IMR-90 (cell line): ENCODE measurements at regions not wholly inside any gene's neighbourhood (a gene's known extent, or its start where the extent isn't known, plus 50 kb on each side); places are given as distances from the start of the nearest gene placed in this dataset.

Source experiments
- ATAC-seq: fragments of 200-7000 bp; cut with Tn5 transposase; 2 replicates; pipeline ENCODE4 v1.9.1; 2020; ENCODE audit warnings: low read depth, mild to moderate bottlenecking, moderate library complexity
- BruUV-seq: library from RNA; stranded (reverse); fragments of 400-500 nt; replicated peaks from 2 replicates; lab custom pipeline; 2021; lab: Mats Ljungman, UMichigan
- CTCF ChIA-PET: fragments of 300-600 bp; formaldehyde crosslinking; extraction: SDS; loops from one replicate; lab custom pipeline; 2021; ENCODE audit warnings: antibody characterized with exemption; lab: Yijun Ruan, JAX
- POLR2A ChIA-PET: fragments of 300-600 bp; sonication (Branson Sonifier 250); formaldehyde crosslinking; loops from one replicate; lab custom pipeline; 2022; ENCODE audit warnings: antibody characterized with exemption; ENCODE audit not compliant: unreplicated experiment; lab: Charles Lee
- DNase-seq: peaks from one replicate; pipeline ENCODE4 v3.0.0; 2013
- H2AFZ ChIP-seq: replicated peaks from 2 replicates; pipeline ENCODE3; 2013; ENCODE audit warnings: low read length, mild to moderate bottlenecking; ENCODE audit not compliant: poor library complexity
- H2AK5ac ChIP-seq: 2 replicates; pipeline ENCODE4 v1.6.1; 2013; ENCODE audit warnings: low read depth, low read length, inconsistent platforms
- H2AK9ac ChIP-seq: replicated peaks from 2 replicates; pipeline ENCODE3; 2013; ENCODE audit warnings: mild to moderate bottlenecking, low read depth, low read length, moderate library complexity; ENCODE audit not compliant: poor library complexity
- H2BK120ac ChIP-seq: 2 replicates; pipeline ENCODE4 v1.6.1; 2013; ENCODE audit warnings: low read depth, low read length, inconsistent platforms
- H2BK15ac ChIP-seq: 3 replicates; pipeline ENCODE4 v1.6.1; 2013; ENCODE audit warnings: low read depth, low read length, inconsistent platforms
- H2BK20ac ChIP-seq: 2 replicates; pipeline ENCODE4 v1.6.1; 2013; ENCODE audit warnings: low read depth, mild to moderate bottlenecking, inconsistent platforms, low read length, moderate library complexity
- H2BK5ac ChIP-seq: 2 replicates; pipeline ENCODE4 v1.6.1; 2013; ENCODE audit warnings: mild to moderate bottlenecking, low read depth, low read length, inconsistent platforms; ENCODE audit not compliant: poor library complexity, severe bottlenecking
- H3K14ac ChIP-seq: replicated peaks from 2 replicates; pipeline ENCODE4 v1.6.1; 2013; ENCODE audit warnings: low read depth, low read length, inconsistent platforms
- H3K18ac ChIP-seq: 2 replicates; pipeline ENCODE4 v1.6.1; 2013; ENCODE audit warnings: low read depth, low read length, control low read depth
- H3K23ac ChIP-seq: 2 replicates; pipeline ENCODE4 v1.6.1; 2013; ENCODE audit warnings: low read depth, low read length, inconsistent platforms
- H3K27ac ChIP-seq: 2 replicates; pipeline ENCODE4 v1.5.1; 2013; ENCODE audit warnings: mild to moderate bottlenecking, control low read depth, low read length; ENCODE audit not compliant: insufficient read depth
- H3K27me3 ChIP-seq: 2 replicates; pipeline ENCODE4 v1.6.1; 2013; ENCODE audit warnings: low read length; ENCODE audit not compliant: control insufficient read depth, insufficient read depth
- H3K36me3 ChIP-seq: 2 replicates; pipeline ENCODE4 v1.6.1; 2013; ENCODE audit warnings: low read length, mixed read lengths; ENCODE audit not compliant: control insufficient read depth, insufficient read depth
- H3K4ac ChIP-seq: 2 replicates; pipeline ENCODE4 v1.6.1; 2013; ENCODE audit warnings: low read depth, low read length, inconsistent platforms
- H3K4me1 ChIP-seq: 2 replicates; pipeline ENCODE4 v1.6.1; 2013; ENCODE audit warnings: low read length, mixed read lengths; ENCODE audit not compliant: control insufficient read depth, insufficient read depth
- H3K4me2 ChIP-seq: 2 replicates; pipeline ENCODE4 v1.6.1; 2013; ENCODE audit warnings: low read depth, mild to moderate bottlenecking, control low read depth, low read length, moderate library complexity
- H3K4me3 ChIP-seq: 2 replicates; pipeline ENCODE4 v1.5.1; 2013; ENCODE audit warnings: low read depth, mild to moderate bottlenecking, control low read depth, low read length, moderate library complexity; ENCODE audit not compliant: insufficient read depth
- H3K56ac ChIP-seq: 2 replicates; pipeline ENCODE4 v1.6.1; 2013; ENCODE audit warnings: low read length, inconsistent platforms; ENCODE audit not compliant: insufficient read depth; ENCODE audit errors: extremely low read depth
- H3K79me1 ChIP-seq, 2 experiments: 2 replicates each; pipeline ENCODE4 v1.6.1; 2013; ENCODE audit warnings: low read length in 2 of 2, inconsistent platforms in 1 of 2, low read depth in 1 of 2
- H3K9ac ChIP-seq: 2 replicates; pipeline ENCODE4 v1.6.1; 2013; ENCODE audit warnings: low read depth, low read length, control low read depth
- H3K9me1 ChIP-seq: 2 replicates; pipeline ENCODE4 v1.6.1; 2013; ENCODE audit warnings: low read length, inconsistent platforms; ENCODE audit not compliant: insufficient read depth
- H3K9me3 ChIP-seq: 2 replicates; pipeline ENCODE4 v1.6.1; 2013; ENCODE audit warnings: low read length; ENCODE audit not compliant: control insufficient read depth, insufficient read depth
- H4K20me1 ChIP-seq: 2 replicates; pipeline ENCODE4 v1.6.1; 2013; ENCODE audit warnings: low read length, inconsistent platforms; ENCODE audit not compliant: insufficient read depth
- H4K5ac ChIP-seq: 2 replicates; pipeline ENCODE4 v1.6.1; 2013; ENCODE audit warnings: mild to moderate bottlenecking, low read depth, low read length, control low read depth
- H4K8ac ChIP-seq, 2 experiments: 2 replicates each; pipeline ENCODE4 v1.6.1; 2013; ENCODE audit warnings: low read depth in 2 of 2, low read length in 2 of 2, control low read depth in 1 of 2, inconsistent platforms in 1 of 2
- H4K91ac ChIP-seq: 2 replicates; pipeline ENCODE4 v1.6.1; 2013; ENCODE audit warnings: low read depth, low read length, inconsistent platforms; ENCODE audit not compliant: insufficient read depth
- BHLHE40 ChIP-seq: fragments of 150-350 bp; IDR thresholded peaks from 2 replicates; pipeline ENCODE4 v1.6.1; 2016; ENCODE audit warnings: mild to moderate bottlenecking, low read depth, low read length
- CEBPB ChIP-seq: IDR thresholded peaks from 2 replicates; pipeline ENCODE4 v1.6.1; 2012; ENCODE audit warnings: low read depth, low read length, improper control_type of control experiment
- CHD1 ChIP-seq: IDR thresholded peaks from 2 replicates; pipeline ENCODE4 v1.6.1; 2012; ENCODE audit warnings: low read depth, low read length, improper control_type of control experiment
- CTCF ChIP-seq: conservative IDR thresholded peaks from 2 replicates; pipeline ENCODE4 v1.5.1; 2012; ENCODE audit warnings: mild to moderate bottlenecking, low read depth, low read length, improper control_type of control experiment
- FOS ChIP-seq: fragments of 150-350 bp; IDR thresholded peaks from 2 replicates; pipeline ENCODE4 v1.6.1; 2016; ENCODE audit warnings: low read depth, low read length
- MAFK ChIP-seq: IDR thresholded peaks from 2 replicates; pipeline ENCODE4 v1.6.1; 2012; ENCODE audit warnings: low read depth, low read length, improper control_type of control experiment
- MAZ ChIP-seq: IDR thresholded peaks from 2 replicates; pipeline ENCODE4 v1.6.1; 2012; ENCODE audit warnings: low read depth, mild to moderate bottlenecking, low read length, improper control_type of control experiment, moderate library complexity, borderline replicate concordance
- MXI1 ChIP-seq: IDR thresholded peaks from 2 replicates; pipeline ENCODE4 v1.6.1; 2012; ENCODE audit warnings: low read depth, mild to moderate bottlenecking, low read length, moderate library complexity, borderline replicate concordance
- NFE2L2 ChIP-seq: fragments of 150-350 bp; IDR thresholded peaks from 2 replicates; pipeline ENCODE4 v1.6.1; 2016; ENCODE audit warnings: low read depth, mild to moderate bottlenecking, low read length
- RAD21 ChIP-seq: IDR thresholded peaks from 2 replicates; pipeline ENCODE4 v1.6.1; 2012; ENCODE audit warnings: low read length, improper control_type of control experiment
- RCOR1 ChIP-seq: IDR thresholded peaks from 2 replicates; pipeline ENCODE4 v1.6.1; 2012; ENCODE audit warnings: mild to moderate bottlenecking, low read length, improper control_type of control experiment; ENCODE audit not compliant: insufficient replicate concordance
- RFX5 ChIP-seq: IDR thresholded peaks from 2 replicates; pipeline ENCODE4 v1.8.0; 2012; ENCODE audit warnings: low read depth, mild to moderate bottlenecking, low read length, moderate library complexity
- SMC3 ChIP-seq: fragments of 150-350 bp; IDR thresholded peaks from 2 replicates; pipeline ENCODE4 v1.6.1; 2016; ENCODE audit warnings: low read depth, mild to moderate bottlenecking, antibody characterized with exemption, low read length, moderate library complexity
- WGBS, 2 experiments: methylation state at CpG; one replicate each; pipeline versions ENCODE4 v1.1.5 to v1.1.7; 2013; ENCODE audit warnings: missing lambda C conversion rate in 2 of 2; ENCODE audit not compliant: insufficient read length in 1 of 2; ENCODE audit errors: extremely low coverage in 2 of 2; 5-methylcytosine and 5-hydroxymethylcytosine counted together
- dilution Hi-C: fragments of 300-500 bp; cut with HindIII; formaldehyde crosslinking; loops from one replicate; pipeline ENCODE4 v1.14.3; 2018; ENCODE audit warnings: low sequenced_read_pairs; ENCODE audit not compliant: unreplicated experiment
- in situ Hi-C: fragments of 300-500 bp; cut with MboI; formaldehyde crosslinking; loops from 3 replicates; pipeline ENCODE4 v1.14.3; 2019; ENCODE audit warnings: low sequenced_read_pairs, inconsistent platforms, mixed read lengths
- intact Hi-C: fragments of 100-400 bp; cut with micrococcal nuclease; formaldehyde crosslinking; loops from 2 replicates; pipeline ENCODE4 v1.10.0; 2022
- TF ChIP-seq, protein P1 (sequence below): fragments of 150-350 bp; IDR thresholded peaks from 2 replicates; pipeline ENCODE4 v1.6.1; 2017; ENCODE audit warnings: mild to moderate bottlenecking, antibody characterized with exemption, low read length, low read depth

- WGBS, 2 experiments = 0% methylated on average over 1 of the region's 19 CpGs; no CpG with 5 or more reads in 1 of the 2 experiments
- dilution Hi-C loops = no loop called here
- no peak overlapping the region for H3K9ac ChIP-seq
- no peaks in the 10 kb centered on the region for H3K9me3 ChIP-seq
- POLR2A ChIA-PET = no interaction called here
- H3K9me1 ChIP-seq = no peaks in the 10 kb centered on the region; the same call in 1 of the 2 replicates
- no peak overlapping the region for H4K91ac ChIP-seq
- no peak overlapping the region for H2AK5ac ChIP-seq
- ATAC-seq (no peak), DNase-seq (no peak)
- no peaks in the 10 kb centered on the region for H3K36me3 ChIP-seq
- no peak overlapping the region for H2AFZ ChIP-seq
- no peak overlapping the region for H4K5ac ChIP-seq
- H3K18ac ChIP-seq = no peak overlapping the region
- H3K4me2 ChIP-seq = no peak overlapping the region
- in situ Hi-C loops = no loop called here
- CTCF ChIA-PET = interaction anchor here (0.6 kb wide), 1 partner anchor 18 kb away, joined by 3 read pairs; no protein-coding TSS in a partner anchor
- H3K23ac ChIP-seq = no peak overlapping the region
- H2BK120ac ChIP-seq = no peak overlapping the region
- H3K56ac ChIP-seq = no peak overlapping the region
- no peak overlapping the region for H4K8ac ChIP-seq
- no peak overlapping the region for H3K4me3 ChIP-seq
- no peak overlapping the region for H2BK15ac ChIP-seq
- no peak overlapping the region for H2BK20ac ChIP-seq
- no peak overlapping the region for H3K4ac ChIP-seq
- no peak overlapping the region for H3K14ac ChIP-seq
- H3K27me3 ChIP-seq = peaks cover 16% of the 10 kb centered on the region
- no peaks in the 10 kb centered on the region for H4K20me1 ChIP-seq
- H2AK9ac ChIP-seq = no peak overlapping the region
- TF ChIP-seq, protein P1, sequence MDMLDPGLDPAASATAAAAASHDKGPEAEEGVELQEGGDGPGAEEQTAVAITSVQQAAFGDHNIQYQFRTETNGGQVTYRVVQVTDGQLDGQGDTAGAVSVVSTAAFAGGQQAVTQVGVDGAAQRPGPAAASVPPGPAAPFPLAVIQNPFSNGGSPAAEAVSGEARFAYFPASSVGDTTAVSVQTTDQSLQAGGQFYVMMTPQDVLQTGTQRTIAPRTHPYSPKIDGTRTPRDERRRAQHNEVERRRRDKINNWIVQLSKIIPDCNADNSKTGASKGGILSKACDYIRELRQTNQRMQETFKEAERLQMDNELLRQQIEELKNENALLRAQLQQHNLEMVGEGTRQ = no peak
- TF ChIP-seq RAD21 (no peak), CHD1 (no peak), BHLHE40 (no peak), FOS (no peak), CTCF (no peak), MAZ (no peak), CEBPB (no peak), RCOR1 (no peak), SMC3 (no peak), MXI1 (no peak), RFX5 (no peak), MAFK (no peak), NFE2L2 (no peak)
- no peak overlapping the region for H3K27ac ChIP-seq
- H3K79me1 ChIP-seq = no peaks in the 10 kb centered on the region
- intact Hi-C loops = no loop called here
- H3K4me1 ChIP-seq = no peaks in the 10 kb centered on the region; the same call in 1 of the 2 replicates
- H2BK5ac ChIP-seq = no peak overlapping the region
- no TSS peak for BruUV-seq
Measured at GRCh38 chr1:47578026-47578720, 140.3 kb downstream of the FOXD2 start.
